ENCODE measurements at regions not wholly inside any gene's neighbourhood (a gene's known extent, or its start where the extent isn't known, plus 50 kb on each side); places are given as distances from the start of the nearest gene placed in this dataset.

GRCh38 chr11:29318134-29318845, 698.5 kb downstream of the KCNA4 start:
- no peak overlapping the region for H3K9ac ChIP-seq (ENCODE audit: insufficient read length, low read depth)
- H3K36me3 ChIP-seq (ENCODE audit: insufficient read depth, insufficient read length, low read length) = no peaks in the 10 kb centered on the region
- no peak for DNase-seq (ENCODE audit: low read depth, low spot score)
- H3K9me3 ChIP-seq (ENCODE audit: insufficient read depth, low read length) = no peaks in the 10 kb centered on the region
- H3K4me1 ChIP-seq (ENCODE audit: insufficient read depth, insufficient read length) = no peaks in the 10 kb centered on the region
- H3K27me3 ChIP-seq (ENCODE audit: insufficient read depth, insufficient read length) = no peaks in the 10 kb centered on the region
- TF ChIP-seq SUZ12 (IDR thresholded peaks at IDR 0.05; ENCODE audit: extremely low read depth, insufficient read depth, insufficient read length) (no peak), ZNF274 (IDR thresholded peaks at IDR 0.05; ENCODE audit: low read depth, low read length) (no peak), YY1 (IDR thresholded peaks at IDR 0.05; ENCODE audit: insufficient read depth, insufficient read length) (no peak)
- no peak overlapping the region for H3K4me3 ChIP-seq (ENCODE audit: insufficient read length, low read depth)

DNA sequence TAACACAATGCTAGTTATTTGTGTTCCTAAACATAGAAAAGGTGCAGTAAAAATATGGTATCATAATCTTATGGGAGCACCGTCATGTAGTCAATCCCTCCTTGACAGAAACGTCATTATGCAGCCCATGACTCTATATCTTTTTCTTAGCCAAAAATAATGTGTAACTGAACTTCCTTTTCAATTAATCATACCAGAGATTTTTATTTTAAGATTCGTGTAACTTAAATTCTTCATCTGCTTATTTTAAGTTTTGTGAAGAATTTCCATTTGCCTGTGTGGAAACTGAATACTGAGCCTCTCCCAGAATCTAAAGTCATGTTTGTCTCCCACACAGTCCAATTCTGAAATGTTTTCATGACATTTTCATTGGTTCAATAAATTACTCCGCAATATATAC, 699.1 kb downstream of the KCNA4 start:
- TF ChIP-seq ZNF274 (IDR thresholded peaks at IDR 0.05; ENCODE audit: low read depth, low read length) (no peak), SUZ12 (IDR thresholded peaks at IDR 0.05; ENCODE audit: extremely low read depth, insufficient read depth, insufficient read length) (no peak), YY1 (IDR thresholded peaks at IDR 0.05; ENCODE audit: insufficient read depth, insufficient read length) (no peak)
- Histone ChIP-seq H3K9ac (ENCODE audit: insufficient read length, low read depth) (no peak overlapping the region), H3K4me1 (ENCODE audit: insufficient read depth, insufficient read length) (no peaks in the 10 kb centered on the region), H3K36me3 (ENCODE audit: insufficient read depth, insufficient read length, low read length) (no peaks in the 10 kb centered on the region), H3K9me3 (ENCODE audit: insufficient read depth, low read length) (no peaks in the 10 kb centered on the region), H3K27me3 (ENCODE audit: insufficient read depth, insufficient read length) (no peaks in the 10 kb centered on the region), H3K4me3 (ENCODE audit: insufficient read length, low read depth) (no peak overlapping the region)
- no peak for DNase-seq (ENCODE audit: low read depth, low spot score)

GRCh38 chr11:29315275-29315674, 701.6 kb downstream of the KCNA4 start:
- Histone ChIP-seq H3K4me3 (ENCODE audit: insufficient read length, low read depth) (no peak overlapping the region), H3K27me3 (ENCODE audit: insufficient read depth, insufficient read length) (no peaks in the 10 kb centered on the region), H3K36me3 (ENCODE audit: insufficient read depth, insufficient read length, low read length) (no peaks in the 10 kb centered on the region), H3K4me1 (ENCODE audit: insufficient read depth, insufficient read length) (no peaks in the 10 kb centered on the region), H3K9me3 (ENCODE audit: insufficient read depth, low read length) (no peaks in the 10 kb centered on the region), H3K9ac (ENCODE audit: insufficient read length, low read depth) (no peak overlapping the region)
- no peak for TF ChIP-seq SUZ12 (IDR thresholded peaks at IDR 0.05; ENCODE audit: extremely low read depth, insufficient read depth, insufficient read length)
- no peak for TF ChIP-seq ZNF274 (IDR thresholded peaks at IDR 0.05; ENCODE audit: low read depth, low read length)
- TF ChIP-seq YY1 (IDR thresholded peaks at IDR 0.05; ENCODE audit: insufficient read depth, insufficient read length) = no peak
- DNase-seq (ENCODE audit: low read depth, low spot score) = no peak

DNA sequence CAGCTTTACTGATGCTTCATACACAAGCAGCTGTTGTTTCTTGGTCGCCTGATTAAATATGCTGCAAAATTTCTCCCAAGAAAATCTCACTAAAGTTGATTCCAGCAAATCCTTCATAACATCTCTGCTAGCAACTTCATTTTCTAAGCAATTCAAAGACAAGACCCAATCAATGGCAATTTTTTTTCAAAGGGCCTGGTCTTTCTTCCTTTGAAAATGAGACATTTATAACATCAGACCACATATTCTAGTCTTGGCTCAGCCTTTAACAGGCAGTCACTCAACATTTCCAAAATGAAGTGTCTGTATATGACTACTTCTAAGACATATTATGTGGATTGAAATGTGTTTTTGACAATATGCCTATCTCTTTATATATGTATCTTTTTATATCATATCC, 702.6 kb downstream of the KCNA4 start:
- DNase-seq (ENCODE audit: low read depth, low spot score) = no peak
- Histone ChIP-seq H3K36me3 (ENCODE audit: insufficient read depth, insufficient read length, low read length) (no peaks in the 10 kb centered on the region), H3K27me3 (ENCODE audit: insufficient read depth, insufficient read length) (no peaks in the 10 kb centered on the region), H3K4me3 (ENCODE audit: insufficient read length, low read depth) (no peak overlapping the region), H3K9me3 (ENCODE audit: insufficient read depth, low read length) (no peaks in the 10 kb centered on the region), H3K9ac (ENCODE audit: insufficient read length, low read depth) (no peak overlapping the region), H3K4me1 (ENCODE audit: insufficient read depth, insufficient read length) (no peaks in the 10 kb centered on the region)
- TF ChIP-seq ZNF274 (IDR thresholded peaks at IDR 0.05; ENCODE audit: low read depth, low read length) = no peak
- no peak for TF ChIP-seq YY1 (IDR thresholded peaks at IDR 0.05; ENCODE audit: insufficient read depth, insufficient read length)
- TF ChIP-seq SUZ12 (IDR thresholded peaks at IDR 0.05; ENCODE audit: extremely low read depth, insufficient read depth, insufficient read length) = no peak

DNA sequence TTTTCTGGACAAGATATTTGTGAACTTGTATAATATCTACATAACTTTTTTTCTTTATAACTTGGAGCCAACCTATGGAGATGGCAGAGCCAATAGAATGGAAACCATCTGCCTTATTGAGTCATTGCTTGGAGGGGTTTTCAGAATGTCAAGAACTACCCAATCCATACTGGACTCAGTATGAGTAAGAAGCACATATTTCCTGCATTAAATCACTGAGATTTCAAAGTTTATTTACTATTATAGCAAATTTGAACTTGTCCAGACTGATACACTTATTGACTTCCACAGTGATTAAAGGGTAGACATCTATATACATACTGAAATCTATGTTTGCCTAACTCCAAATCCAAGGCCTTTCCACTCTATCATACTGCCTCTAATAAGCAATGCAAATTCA, 704.0 kb downstream of the KCNA4 start:
- no peak for TF ChIP-seq SUZ12 (IDR thresholded peaks at IDR 0.05; ENCODE audit: extremely low read depth, insufficient read depth, insufficient read length)
- TF ChIP-seq ZNF274 (IDR thresholded peaks at IDR 0.05; ENCODE audit: low read depth, low read length) = no peak
- no peak for TF ChIP-seq YY1 (IDR thresholded peaks at IDR 0.05; ENCODE audit: insufficient read depth, insufficient read length)
- H3K36me3 ChIP-seq (ENCODE audit: insufficient read depth, insufficient read length, low read length) = no peaks in the 10 kb centered on the region
- H3K4me1 ChIP-seq (ENCODE audit: insufficient read depth, insufficient read length) = no peaks in the 10 kb centered on the region
- no peak overlapping the region for H3K9ac ChIP-seq (ENCODE audit: insufficient read length, low read depth)
- no peaks in the 10 kb centered on the region for H3K9me3 ChIP-seq (ENCODE audit: insufficient read depth, low read length)
- H3K27me3 ChIP-seq (ENCODE audit: insufficient read depth, insufficient read length) = no peaks in the 10 kb centered on the region
- no peak for DNase-seq (ENCODE audit: low read depth, low spot score)
- H3K4me3 ChIP-seq (ENCODE audit: insufficient read length, low read depth) = no peak overlapping the region

DNA sequence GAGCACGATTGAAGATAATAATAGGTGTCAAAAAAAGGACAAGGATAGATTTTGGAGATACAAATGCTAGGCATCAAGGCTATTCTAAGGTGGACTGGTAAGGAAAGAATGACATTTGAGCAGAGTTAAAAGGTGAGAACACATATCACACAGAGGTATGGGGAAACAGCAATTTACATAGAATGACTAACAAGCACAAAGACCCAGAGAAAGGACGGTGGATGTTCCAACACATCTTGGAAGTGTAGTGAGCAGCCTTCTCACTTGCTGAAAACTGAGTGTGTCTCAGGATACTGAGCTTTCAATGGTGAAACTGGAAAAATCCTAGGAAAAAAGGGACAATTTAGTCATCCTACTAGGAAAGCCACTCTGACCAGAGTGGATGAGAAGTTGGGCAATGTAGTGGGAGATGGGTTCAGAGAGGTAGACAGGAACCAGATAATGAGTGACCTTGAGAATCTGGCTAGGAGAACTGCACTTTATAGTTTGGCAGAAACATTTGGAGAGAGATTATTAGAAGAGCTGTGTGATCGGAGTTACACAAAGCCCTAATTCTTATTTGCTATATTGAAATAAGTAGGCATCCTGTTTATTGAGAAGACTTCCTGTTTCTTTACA, 706.0 kb downstream of the KCNA4 start:
- H3K9ac ChIP-seq (ENCODE audit: insufficient read length, low read depth) = no peak overlapping the region
- H3K4me1 ChIP-seq (ENCODE audit: insufficient read depth, insufficient read length) = no peaks in the 10 kb centered on the region
- no peaks in the 10 kb centered on the region for H3K9me3 ChIP-seq (ENCODE audit: insufficient read depth, low read length)
- H3K36me3 ChIP-seq (ENCODE audit: insufficient read depth, insufficient read length, low read length) = no peaks in the 10 kb centered on the region
- H3K4me3 ChIP-seq (ENCODE audit: insufficient read length, low read depth) = no peak overlapping the region
- no peak for DNase-seq (ENCODE audit: low read depth, low spot score)
- no peaks in the 10 kb centered on the region for H3K27me3 ChIP-seq (ENCODE audit: insufficient read depth, insufficient read length)
- no peak for TF ChIP-seq ZNF274 (IDR thresholded peaks at IDR 0.05; ENCODE audit: low read depth, low read length)
- no peak for TF ChIP-seq SUZ12 (IDR thresholded peaks at IDR 0.05; ENCODE audit: extremely low read depth, insufficient read depth, insufficient read length)
- TF ChIP-seq YY1 (IDR thresholded peaks at IDR 0.05; ENCODE audit: insufficient read depth, insufficient read length) = no peak

DNA sequence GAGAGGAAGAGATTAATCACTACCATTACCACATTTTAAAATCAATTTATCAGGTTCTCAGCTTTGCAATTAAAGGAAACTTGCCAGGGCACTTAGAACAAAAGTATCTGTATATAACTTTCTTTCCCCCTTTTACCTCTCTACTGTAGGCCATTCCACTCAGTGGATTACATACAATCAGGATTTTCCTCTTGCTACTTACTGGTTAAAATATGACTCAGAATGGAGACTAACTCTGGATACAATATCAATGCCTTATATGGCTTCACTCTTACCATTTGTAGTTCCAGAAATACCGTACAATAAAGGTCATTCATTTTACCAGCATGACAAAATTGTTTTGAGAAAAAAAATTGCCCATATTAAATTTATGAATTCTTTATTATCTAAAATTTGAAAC, 706.8 kb downstream of the KCNA4 start:
- Histone ChIP-seq H3K9me3 (ENCODE audit: insufficient read depth, low read length) (no peaks in the 10 kb centered on the region), H3K9ac (ENCODE audit: insufficient read length, low read depth) (no peak overlapping the region), H3K27me3 (ENCODE audit: insufficient read depth, insufficient read length) (no peaks in the 10 kb centered on the region), H3K4me3 (ENCODE audit: insufficient read length, low read depth) (no peak overlapping the region), H3K36me3 (ENCODE audit: insufficient read depth, insufficient read length, low read length) (no peaks in the 10 kb centered on the region), H3K4me1 (ENCODE audit: insufficient read depth, insufficient read length) (no peaks in the 10 kb centered on the region)
- TF ChIP-seq YY1 (IDR thresholded peaks at IDR 0.05; ENCODE audit: insufficient read depth, insufficient read length) (no peak), SUZ12 (IDR thresholded peaks at IDR 0.05; ENCODE audit: extremely low read depth, insufficient read depth, insufficient read length) (no peak), ZNF274 (IDR thresholded peaks at IDR 0.05; ENCODE audit: low read depth, low read length) (no peak)
- DNase-seq (ENCODE audit: low read depth, low spot score) = no peak

Measured in NT2/D1 (cell line).